ENCODE measurements at regions not wholly inside any gene's neighbourhood (a gene's known extent, or its start where the extent isn't known, plus 50 kb on each side); places are given as distances from the start of the nearest gene placed in this dataset.
"Not testable (repeated sequence)": the region's sequence is repeated elsewhere in the genome, so short reads cannot be mapped to it uniquely, and the experiment has no call there.

DNA sequence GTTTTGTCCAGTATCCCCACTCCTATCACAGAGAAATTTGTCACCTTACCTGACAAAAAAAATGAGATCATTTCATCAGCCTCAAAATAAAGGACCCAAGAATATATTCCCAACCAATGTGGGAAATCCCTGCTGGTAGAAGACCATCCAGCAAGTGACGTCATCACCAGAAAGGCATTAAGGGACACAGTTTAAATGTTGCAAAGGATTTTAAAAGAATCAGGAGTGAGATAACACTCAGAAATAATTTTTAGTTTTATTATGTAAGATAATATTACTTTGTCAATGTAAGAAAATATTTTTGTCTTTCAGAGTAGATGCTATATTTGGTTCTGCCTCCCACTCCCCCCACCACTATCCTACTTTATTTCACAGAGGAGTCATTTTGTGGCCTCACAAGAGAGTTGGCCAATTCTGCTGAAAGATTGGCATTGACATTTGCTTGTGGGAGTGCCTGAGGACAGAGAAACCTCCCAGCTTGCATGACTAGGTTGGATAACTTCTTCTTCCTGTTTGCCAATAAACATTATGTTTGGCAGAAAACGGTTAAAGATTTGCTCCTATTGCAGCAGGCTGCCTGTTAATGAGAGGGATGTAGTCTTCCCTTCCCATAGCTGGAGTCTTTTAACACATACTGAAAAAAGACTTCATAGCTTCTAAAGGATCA, 288.6 kb upstream of the DAB2 start:
- H3K4me3 Mint-ChIP-seq, result no peak overlapping the region
- no peaks in the 10 kb centered on the region for H3K36me3 Mint-ChIP-seq
- DNase-seq, result no peak
- H3K27ac Mint-ChIP-seq, result no peak overlapping the region
- H3K27me3 Mint-ChIP-seq, result no peaks in the 10 kb centered on the region
- no peaks in the 10 kb centered on the region for H3K9me3 Mint-ChIP-seq
- H3K4me1 Mint-ChIP-seq, result peaks cover 4% of the 10 kb centered on the region

DNA sequence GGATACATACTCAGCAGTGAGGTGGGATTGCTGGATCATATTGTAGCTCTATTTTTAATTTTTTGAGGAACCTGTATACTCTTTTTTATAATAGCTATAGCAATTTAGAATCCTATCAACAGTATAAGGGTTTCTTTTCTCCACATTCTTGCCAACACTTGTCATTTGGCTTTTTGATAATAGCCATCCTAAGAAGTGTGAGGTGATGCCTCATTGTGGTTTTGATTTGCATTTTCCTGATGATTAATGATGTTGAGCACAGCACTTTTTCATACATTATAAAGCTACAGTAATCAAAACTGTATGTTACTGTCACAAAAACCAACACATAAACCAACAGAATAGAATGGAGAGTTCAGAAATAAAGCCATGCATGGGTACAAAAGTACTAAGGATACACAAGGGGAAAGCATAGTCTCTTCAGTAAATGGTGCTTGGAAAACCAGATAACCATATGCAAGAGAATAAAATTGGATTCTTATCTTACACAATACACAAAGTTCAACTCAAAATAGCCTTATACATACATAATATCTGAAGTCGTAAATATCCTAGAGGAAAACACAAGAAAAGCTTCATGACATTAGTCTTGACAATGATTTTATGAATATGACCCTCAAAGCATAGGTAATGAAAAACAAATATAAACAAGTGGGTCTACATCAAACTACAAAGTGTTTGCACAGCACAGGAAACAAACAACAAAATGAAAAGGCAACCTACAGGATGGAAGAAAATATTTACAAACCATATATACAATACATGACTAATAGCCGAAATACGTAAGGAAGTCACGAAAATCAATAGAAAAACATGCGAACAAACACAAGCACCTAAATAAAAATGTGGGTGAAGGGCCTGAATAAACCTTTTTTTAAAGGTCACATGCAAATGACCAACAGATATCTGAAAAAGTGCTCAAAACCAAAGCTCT, 287.8 kb upstream of the DAB2 start:
- Mint-ChIP-seq H3K4me1 (peaks cover 4% of the 10 kb centered on the region), H3K36me3 (no peaks in the 10 kb centered on the region), H3K27ac (no peak overlapping the region), H3K4me3 (no peak overlapping the region), H3K27me3 (peaks cover 3% of the 10 kb centered on the region), H3K9me3 (no peaks in the 10 kb centered on the region)
- DNase-seq, result no peak

DNA sequence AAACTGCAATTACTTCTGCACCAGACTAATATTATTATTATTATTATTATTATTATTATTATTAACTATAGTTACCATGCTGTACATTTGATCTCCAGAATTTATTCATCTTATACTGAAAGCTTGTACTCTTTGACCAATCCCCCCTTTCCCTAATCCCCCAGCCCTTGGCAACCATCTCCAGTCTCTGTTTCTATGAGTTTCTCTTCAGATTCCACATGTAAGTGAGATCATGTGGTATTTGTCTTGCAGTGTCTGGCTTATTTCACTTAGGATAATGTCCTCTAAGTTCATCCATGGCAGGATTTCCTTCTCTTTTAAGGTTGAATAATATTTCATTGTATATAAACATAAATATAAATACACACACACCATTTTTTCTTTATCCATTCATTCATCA, 287.0 kb upstream of the DAB2 start:
- Mint-ChIP-seq H3K36me3 (no peaks in the 10 kb centered on the region), H3K9me3 (no peaks in the 10 kb centered on the region), H3K27ac (no peak overlapping the region), H3K27me3 (peaks cover 5% of the 10 kb centered on the region), H3K4me3 (no peak overlapping the region), H3K4me1 (peaks cover 3% of the 10 kb centered on the region)
- no peak for DNase-seq

DNA sequence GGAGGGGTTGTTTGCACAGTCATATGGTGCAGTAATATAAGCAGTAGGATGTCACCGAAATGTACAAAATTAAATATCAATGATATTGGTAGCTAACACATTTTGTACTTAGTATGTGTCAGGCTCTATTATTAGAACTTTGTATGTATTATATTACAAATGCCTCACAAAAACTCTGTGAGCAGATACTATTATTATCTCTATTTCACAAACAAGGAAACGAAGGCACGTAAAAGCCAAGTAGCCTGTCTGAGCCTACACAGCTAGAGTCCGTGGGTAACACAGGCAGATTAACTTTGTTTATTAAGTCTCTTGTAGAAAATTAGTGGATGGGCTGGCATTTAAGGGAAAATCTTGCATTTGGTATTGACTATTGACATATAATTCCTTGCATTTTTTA, 284.3 kb upstream of the DAB2 start:
- H3K36me3 Mint-ChIP-seq, result no peaks in the 10 kb centered on the region
- no peak overlapping the region for H3K4me3 Mint-ChIP-seq

DNA sequence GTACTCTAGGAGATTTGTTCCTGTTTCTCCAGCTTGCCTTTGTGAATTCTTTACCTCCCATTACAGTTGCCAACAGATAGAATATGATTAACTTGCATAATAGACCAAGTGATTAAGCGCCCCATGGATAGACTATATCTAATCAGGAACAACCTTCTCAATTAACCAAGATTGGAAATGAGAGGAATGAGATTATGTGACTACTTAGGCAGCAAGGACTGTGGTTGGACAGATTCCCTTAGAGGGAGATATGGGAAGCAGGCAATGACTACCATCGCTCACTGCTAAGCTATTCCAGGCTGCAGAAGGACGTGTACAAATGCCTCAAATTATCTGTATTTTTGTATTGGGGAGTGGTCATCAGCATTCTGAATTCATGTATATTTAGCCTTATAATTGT, 278.1 kb upstream of the DAB2 start:
- H3K9me3 Mint-ChIP-seq, result no peaks in the 10 kb centered on the region
- no peak overlapping the region for H3K4me3 Mint-ChIP-seq
- no peaks in the 10 kb centered on the region for H3K36me3 Mint-ChIP-seq
- no peak for DNase-seq
- no peak overlapping the region for H3K27ac Mint-ChIP-seq
- H3K27me3 Mint-ChIP-seq, result peaks cover 15% of the 10 kb centered on the region
- H3K4me1 Mint-ChIP-seq, result no peaks in the 10 kb centered on the region

More for the DNA sequence above, 284.3 kb upstream of the DAB2 start:
- no peaks in the 10 kb centered on the region for H3K4me1 Mint-ChIP-seq
- no peaks in the 10 kb centered on the region for H3K9me3 Mint-ChIP-seq
- peaks cover 15% of the 10 kb centered on the region for H3K27me3 Mint-ChIP-seq
- DNase-seq, result no peak
- H3K27ac Mint-ChIP-seq, result no peak overlapping the region

DNA sequence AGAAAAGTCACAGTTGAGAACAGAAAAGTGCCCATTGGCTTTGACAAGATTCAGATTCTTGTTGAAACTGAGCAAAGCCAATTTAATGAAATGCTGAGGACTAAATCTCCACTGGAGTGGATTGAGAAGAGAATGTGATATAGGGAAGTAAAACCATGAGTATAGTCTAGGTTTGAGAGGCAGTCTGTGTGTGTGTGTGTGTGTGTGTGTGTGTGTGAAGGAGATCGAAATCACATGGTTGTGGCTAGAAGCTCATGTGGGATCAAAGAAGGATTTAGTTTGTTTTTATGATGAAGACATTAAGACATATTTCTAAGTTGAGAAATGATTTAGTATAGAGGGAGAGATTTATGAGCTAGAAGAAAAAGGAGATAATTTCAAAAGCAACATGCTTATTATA, 275.7 kb upstream of the DAB2 start:
- no peak for DNase-seq
- Mint-ChIP-seq H3K27me3 (peaks cover 15% of the 10 kb centered on the region), H3K4me3 (no peak overlapping the region), H3K9me3 (no peaks in the 10 kb centered on the region), H3K27ac (no peak overlapping the region), H3K4me1 (no peaks in the 10 kb centered on the region), H3K36me3 (no peaks in the 10 kb centered on the region)

DNA sequence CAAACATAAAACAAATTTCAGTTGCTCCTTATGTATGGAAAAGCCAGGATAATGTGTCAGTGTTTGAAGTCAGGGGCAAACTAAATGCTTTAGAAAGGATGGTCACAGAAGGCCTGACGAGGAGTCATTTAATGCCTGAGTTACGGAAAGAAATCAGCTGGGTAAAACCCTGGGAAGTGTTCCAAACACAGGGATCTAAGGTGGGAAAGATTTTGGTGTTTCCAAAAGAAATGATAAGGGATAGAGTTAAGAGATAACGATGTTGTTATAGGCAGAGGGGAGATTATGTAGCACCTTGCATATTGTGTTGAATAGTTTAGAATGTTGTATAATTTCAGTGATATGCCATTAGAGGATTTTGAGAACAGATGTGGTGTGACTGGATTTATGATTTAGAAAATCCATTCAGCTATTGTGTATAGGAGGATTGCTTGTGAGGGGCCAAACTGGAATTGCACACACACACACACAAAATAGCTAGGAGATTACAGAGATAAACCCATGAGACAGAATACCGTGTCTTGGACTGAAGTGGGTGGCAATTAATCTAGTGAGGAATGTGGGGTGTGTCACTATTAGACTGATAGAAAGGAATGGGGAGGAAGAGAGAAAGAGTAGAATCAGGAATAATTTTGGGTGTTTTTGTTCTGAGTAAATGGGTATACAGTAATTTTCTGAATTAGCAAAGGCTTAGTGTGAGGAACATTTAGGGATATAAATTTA, 274.2 kb upstream of the DAB2 start:
- H3K9me3 Mint-ChIP-seq, result no peaks in the 10 kb centered on the region
- no peak overlapping the region for H3K4me3 Mint-ChIP-seq
- peaks cover 11% of the 10 kb centered on the region for H3K27me3 Mint-ChIP-seq
- H3K27ac Mint-ChIP-seq, result no peak overlapping the region
- no peak for DNase-seq
- no peaks in the 10 kb centered on the region for H3K36me3 Mint-ChIP-seq
- no peaks in the 10 kb centered on the region for H3K4me1 Mint-ChIP-seq

DNA sequence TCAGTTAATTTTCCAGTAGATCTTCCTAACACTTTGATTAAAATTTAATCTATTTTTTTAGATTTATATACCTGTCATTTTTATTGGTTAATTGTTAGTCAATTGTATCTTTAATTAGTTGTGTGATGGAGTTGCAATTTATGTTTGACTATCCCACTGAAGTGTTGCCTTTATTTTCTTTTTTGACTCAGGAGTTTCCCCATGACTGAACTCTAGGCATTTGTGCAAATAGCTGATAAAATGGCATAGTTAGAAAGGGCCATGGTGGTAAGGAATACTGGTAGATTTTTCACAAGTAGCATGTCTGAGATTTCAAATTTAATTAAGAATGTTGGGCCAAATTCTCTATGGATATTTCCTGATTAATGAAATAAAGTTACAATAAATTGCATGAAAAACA, 273.1 kb upstream of the DAB2 start:
- no peaks in the 10 kb centered on the region for H3K9me3 Mint-ChIP-seq
- H3K27me3 Mint-ChIP-seq, result peaks cover 22% of the 10 kb centered on the region
- H3K4me1 Mint-ChIP-seq, result no peaks in the 10 kb centered on the region
- no peak for DNase-seq
- H3K36me3 Mint-ChIP-seq, result no peaks in the 10 kb centered on the region
- H3K27ac Mint-ChIP-seq, result no peak overlapping the region
- no peak overlapping the region for H3K4me3 Mint-ChIP-seq

DNA sequence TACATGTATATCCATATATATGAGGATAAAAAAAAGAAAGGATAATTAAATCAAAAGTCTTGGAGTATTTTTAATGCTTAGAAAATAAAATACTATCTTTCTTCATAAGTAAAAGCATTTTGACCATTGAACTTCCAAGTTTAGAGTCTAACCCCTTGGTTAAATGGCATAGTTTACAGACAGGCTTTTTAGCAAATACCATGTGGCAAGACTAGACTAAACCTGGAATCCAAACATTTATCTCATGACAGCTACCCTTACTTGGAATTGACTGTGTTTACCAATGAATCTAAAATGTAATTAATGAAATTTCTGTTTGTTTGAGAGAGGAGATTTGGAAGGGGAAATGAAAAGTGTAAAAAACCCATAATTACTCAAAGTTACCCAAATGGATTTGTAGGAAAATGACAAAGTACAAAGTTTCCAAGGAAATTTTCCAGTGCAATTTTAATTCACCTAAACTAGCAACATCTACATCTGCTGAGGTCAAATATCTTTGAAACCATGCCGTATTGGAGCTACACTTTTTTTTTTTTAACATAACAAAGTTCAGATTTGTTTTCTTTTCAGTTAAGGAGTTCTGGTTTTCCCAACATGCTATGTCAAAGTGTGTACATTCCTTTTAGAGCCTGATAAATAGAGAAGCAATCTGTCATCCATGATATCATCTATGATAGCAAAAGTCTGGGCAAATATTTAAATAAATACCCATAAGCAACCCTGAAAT, 272.1 kb upstream of the DAB2 start:
- no peak for DNase-seq
- Mint-ChIP-seq H3K4me3 (no peak overlapping the region), H3K27ac (no peak overlapping the region)

DNA sequence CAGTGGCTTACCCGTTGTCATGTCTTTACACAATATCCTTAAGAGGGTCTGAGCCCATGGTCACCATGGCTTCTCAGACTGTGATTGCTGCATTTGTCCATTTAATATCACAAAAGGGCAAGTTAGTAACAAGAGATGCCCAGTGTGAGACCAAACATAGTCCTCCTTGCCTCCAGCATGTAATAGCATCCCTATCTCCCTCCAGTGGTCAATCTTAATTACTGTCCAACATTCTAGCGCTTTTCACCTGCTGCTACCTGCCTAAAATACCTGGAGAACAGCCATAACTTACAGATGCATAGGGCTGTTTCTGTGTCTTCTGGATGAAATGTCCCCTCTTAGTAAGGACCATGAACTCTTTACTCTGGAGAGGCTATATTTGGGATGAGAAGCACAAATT, 267.2 kb upstream of the DAB2 start:
- Mint-ChIP-seq H3K27ac (no peak overlapping the region), H3K9me3 (peaks cover 4% of the 10 kb centered on the region), H3K36me3 (no peaks in the 10 kb centered on the region)

More for the DNA sequence above, 272.1 kb upstream of the DAB2 start:
- H3K27me3 Mint-ChIP-seq, result peaks cover 24% of the 10 kb centered on the region
- H3K9me3 Mint-ChIP-seq, result no peaks in the 10 kb centered on the region
- H3K4me1 Mint-ChIP-seq, result no peaks in the 10 kb centered on the region
- H3K36me3 Mint-ChIP-seq, result no peaks in the 10 kb centered on the region

DNA sequence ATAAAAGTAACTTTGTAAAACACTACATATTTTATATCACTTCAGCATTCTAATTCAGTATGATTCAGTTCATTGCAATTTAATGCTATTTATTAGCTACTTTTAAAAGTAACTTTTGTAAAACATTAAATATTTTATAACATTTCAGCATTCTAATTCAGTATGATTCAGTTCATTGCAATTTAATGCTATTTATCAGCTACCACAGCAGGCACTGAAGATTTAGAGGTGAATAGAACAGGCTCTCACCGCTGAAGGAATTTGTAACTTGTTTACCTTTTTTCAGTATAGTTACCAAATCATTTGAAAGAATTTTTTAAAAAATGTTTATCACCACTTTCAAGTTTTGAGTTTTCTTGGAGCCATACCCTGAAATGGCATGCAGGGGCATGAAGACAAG, 266.4 kb upstream of the DAB2 start:
- H3K4me1 Mint-ChIP-seq, result no peaks in the 10 kb centered on the region
- DNase-seq, result no peak
- H3K36me3 Mint-ChIP-seq, result no peaks in the 10 kb centered on the region
- peaks cover 4% of the 10 kb centered on the region for H3K9me3 Mint-ChIP-seq
- H3K27me3 Mint-ChIP-seq, result peaks cover 40% of the 10 kb centered on the region
- no peak overlapping the region for H3K4me3 Mint-ChIP-seq
- no peak overlapping the region for H3K27ac Mint-ChIP-seq

More for the DNA sequence above, 267.2 kb upstream of the DAB2 start:
- H3K4me1 Mint-ChIP-seq, result no peaks in the 10 kb centered on the region
- peaks cover 36% of the 10 kb centered on the region for H3K27me3 Mint-ChIP-seq
- DNase-seq, result no peak
- no peak overlapping the region for H3K4me3 Mint-ChIP-seq

DNA sequence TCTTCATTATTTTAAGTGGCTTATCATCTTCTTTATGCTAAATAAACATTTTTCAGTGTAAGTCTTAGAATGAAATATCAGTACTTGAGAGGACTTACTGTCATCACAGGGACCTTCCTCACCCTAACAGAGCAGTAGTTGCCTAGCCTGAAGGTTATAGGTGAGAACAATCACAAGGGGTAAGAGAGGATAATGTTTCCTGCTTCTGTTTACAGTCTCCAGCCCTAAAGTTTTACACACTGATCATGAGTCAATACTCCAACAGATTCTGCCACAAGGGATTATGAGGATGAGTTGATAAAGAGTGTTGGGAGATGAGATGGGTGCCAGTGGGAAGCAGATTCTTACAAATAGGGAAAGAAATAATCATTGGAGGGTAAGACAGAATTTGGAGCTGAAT, 265.1 kb upstream of the DAB2 start:
- DNase-seq, result no peak
- Mint-ChIP-seq H3K9me3 (peaks cover 4% of the 10 kb centered on the region), H3K4me3 (no peak overlapping the region), H3K27me3 (peaks cover 43% of the 10 kb centered on the region), H3K27ac (no peak overlapping the region), H3K36me3 (no peaks in the 10 kb centered on the region), H3K4me1 (no peaks in the 10 kb centered on the region)

DNA sequence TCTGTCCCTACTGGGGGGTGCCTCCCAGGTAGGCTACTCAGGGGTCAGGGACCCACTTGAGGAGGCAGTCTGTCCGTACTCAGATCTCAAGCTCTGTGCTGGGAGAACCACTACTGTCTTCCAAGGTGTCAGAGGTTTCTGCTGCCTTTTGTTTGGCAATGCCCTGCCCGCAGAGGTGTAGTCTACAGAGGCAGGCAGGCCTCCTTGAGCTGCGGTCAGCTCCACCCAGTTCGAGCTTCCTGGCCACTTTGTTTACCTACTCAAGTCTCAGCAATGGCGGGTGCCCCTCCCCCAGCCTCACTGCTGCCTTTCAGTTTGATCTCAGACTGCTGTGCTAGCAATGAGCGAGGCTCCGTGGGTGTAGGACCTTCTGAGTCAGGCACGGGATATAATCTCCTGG, 263.1 kb upstream of the DAB2 start:
- not testable (repeated sequence) for DNase-seq, H3K27ac Mint-ChIP-seq, H3K36me3 Mint-ChIP-seq, H3K4me1 Mint-ChIP-seq, H3K4me3 Mint-ChIP-seq, H3K9me3 Mint-ChIP-seq
- peaks cover 27% of the 10 kb centered on the region for H3K27me3 Mint-ChIP-seq

DNA sequence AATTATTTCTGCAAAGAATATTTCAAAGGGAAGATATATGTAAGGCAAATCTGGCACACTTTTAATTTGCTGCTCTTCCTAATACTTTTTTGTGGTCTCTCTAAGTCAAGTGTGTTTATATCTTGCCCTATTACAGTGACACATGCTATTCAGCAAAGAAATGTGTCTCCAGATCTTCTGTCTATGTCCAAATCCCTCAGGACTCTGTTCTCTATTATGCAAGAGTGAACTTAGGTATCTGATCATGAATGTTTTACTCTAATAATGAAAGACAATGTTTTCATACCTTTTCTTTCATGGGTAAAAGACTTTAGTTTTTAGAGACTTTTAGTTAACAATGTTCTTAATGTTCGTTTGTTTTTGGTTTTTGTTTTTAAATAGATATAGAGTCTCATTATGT, 255.4 kb upstream of the DAB2 start:
- H3K27me3 Mint-ChIP-seq, result peaks cover 17% of the 10 kb centered on the region

DNA sequence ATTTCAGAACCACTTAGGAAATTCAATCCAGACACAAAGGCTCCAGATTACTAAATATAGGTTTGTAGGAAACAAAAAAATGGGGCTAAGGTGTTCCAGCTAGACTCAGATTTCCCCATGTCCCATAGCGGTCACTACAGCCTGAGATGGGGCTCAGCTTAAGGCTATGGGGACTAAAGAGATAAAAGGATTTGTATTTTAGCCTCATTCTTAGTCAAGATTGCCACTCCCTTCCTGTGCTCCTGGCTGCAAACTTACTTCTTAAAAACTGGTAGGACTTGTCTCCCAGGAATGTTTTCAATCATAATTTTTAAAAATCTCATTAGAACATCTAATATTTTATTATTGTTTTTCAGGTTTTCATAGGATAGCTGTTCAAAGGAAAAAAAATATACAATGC, 253.8 kb upstream of the DAB2 start:
- H3K9me3 Mint-ChIP-seq, result peaks cover 5% of the 10 kb centered on the region
- no peak overlapping the region for H3K27ac Mint-ChIP-seq
- no peaks in the 10 kb centered on the region for H3K4me1 Mint-ChIP-seq
- DNase-seq, result no peak
- no peaks in the 10 kb centered on the region for H3K36me3 Mint-ChIP-seq
- H3K4me3 Mint-ChIP-seq, result no peak overlapping the region
- peaks cover 18% of the 10 kb centered on the region for H3K27me3 Mint-ChIP-seq

More for the DNA sequence above, 255.4 kb upstream of the DAB2 start:
- peaks cover 6% of the 10 kb centered on the region for H3K9me3 Mint-ChIP-seq
- DNase-seq, result no peak
- H3K4me1 Mint-ChIP-seq, result no peaks in the 10 kb centered on the region
- no peaks in the 10 kb centered on the region for H3K36me3 Mint-ChIP-seq
- H3K27ac Mint-ChIP-seq, result no peak overlapping the region
- no peak overlapping the region for H3K4me3 Mint-ChIP-seq
